Thoracic aorta (tissue), 2 donors: ENCODE measurements at regions not wholly inside any gene's neighbourhood (a gene's known extent, or its start where the extent isn't known, plus 50 kb on each side); places are given as distances from the start of the nearest gene placed in this dataset.

Experiments
- ATAC-seq: fragments of 150-250 bp; one replicate; pipeline ENCODE4 v1.8.0; 2017; ENCODE audit warnings: low read depth; ENCODE audit not compliant: insufficient number of reproducible peaks, low FRiP score
- DNase-seq: peaks from one replicate; pipeline ENCODE4 v3.0.0-alpha.2; 2020; ENCODE audit warnings: low spot score
- H3K27ac ChIP-seq, 2 donors: fragments of 200-600 bp; sonication (generic); 1 replicate in 1 of 2; 2 replicates in 1 of 2; pipeline ENCODE4 v1.5.1; 2016; ENCODE audit warnings: mild to moderate bottlenecking in 2 of 2, moderate library complexity in 2 of 2
- H3K27me3 ChIP-seq: fragments of 200-600 bp; sonication (generic); replicated peaks from 2 replicates; pipeline ENCODE4 v1.6.0; 2016; ENCODE audit warnings: mild to moderate bottlenecking; ENCODE audit not compliant: insufficient read depth
- H3K36me3 ChIP-seq: fragments of 200-600 bp; sonication (generic); one replicate; pipeline ENCODE4 v1.5.1; 2016
- H3K4me1 ChIP-seq, 2 donors: fragments of 200-600 bp; sonication (generic); 1 replicate in 1 of 2; 2 replicates in 1 of 2; pipeline versions ENCODE4 v1.5.1 to v1.6.0; 2016; ENCODE audit warnings: low read depth in 2 of 2, mild to moderate bottlenecking in 1 of 2; ENCODE audit not compliant: control insufficient read depth in 1 of 2
- H3K4me3 ChIP-seq: fragments of 200-600 bp; sonication (generic); 2 replicates; pipeline ENCODE4 v1.5.1; 2016; ENCODE audit warnings: mild to moderate bottlenecking
- H3K9me3 ChIP-seq: fragments of 200-600 bp; sonication (generic); 2 replicates; pipeline ENCODE4 v1.5.1; 2016
- TF ChIP-seq, protein P1 (sequence below): fragments of 200-600 bp; sonication (generic); IDR thresholded peaks from one replicate; pipeline ENCODE4 v1.5.1; 2019; ENCODE audit warnings: antibody characterized with exemption

DNA sequence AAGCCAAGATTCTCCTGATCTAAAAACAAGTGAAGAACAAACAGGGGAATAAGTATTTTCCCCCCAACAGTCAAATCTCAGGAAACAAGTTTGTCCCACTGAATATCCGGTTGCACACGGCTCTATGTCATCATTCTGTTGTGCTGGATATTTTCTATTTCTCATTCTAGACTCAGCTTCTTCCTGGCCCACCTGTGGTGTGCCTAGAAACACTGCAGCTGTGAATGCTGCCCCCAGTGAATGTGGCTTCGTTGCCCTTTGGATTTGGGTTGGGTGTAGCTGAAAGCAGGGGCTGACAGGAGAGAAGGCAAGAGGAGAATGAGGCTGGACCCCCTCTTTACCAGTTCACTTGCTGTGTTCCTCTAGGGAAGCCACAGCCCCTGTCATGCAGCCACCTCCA, 181.2 kb upstream of the PROK2 start:
- no peak overlapping the region for H3K27ac ChIP-seq
- no peaks in the 10 kb centered on the region for H3K27me3 ChIP-seq
- DNase-seq, result no peak

GRCh38 chr3:71964170-71964569, 179.2 kb upstream of the PROK2 start:
- TF ChIP-seq, protein P1, sequence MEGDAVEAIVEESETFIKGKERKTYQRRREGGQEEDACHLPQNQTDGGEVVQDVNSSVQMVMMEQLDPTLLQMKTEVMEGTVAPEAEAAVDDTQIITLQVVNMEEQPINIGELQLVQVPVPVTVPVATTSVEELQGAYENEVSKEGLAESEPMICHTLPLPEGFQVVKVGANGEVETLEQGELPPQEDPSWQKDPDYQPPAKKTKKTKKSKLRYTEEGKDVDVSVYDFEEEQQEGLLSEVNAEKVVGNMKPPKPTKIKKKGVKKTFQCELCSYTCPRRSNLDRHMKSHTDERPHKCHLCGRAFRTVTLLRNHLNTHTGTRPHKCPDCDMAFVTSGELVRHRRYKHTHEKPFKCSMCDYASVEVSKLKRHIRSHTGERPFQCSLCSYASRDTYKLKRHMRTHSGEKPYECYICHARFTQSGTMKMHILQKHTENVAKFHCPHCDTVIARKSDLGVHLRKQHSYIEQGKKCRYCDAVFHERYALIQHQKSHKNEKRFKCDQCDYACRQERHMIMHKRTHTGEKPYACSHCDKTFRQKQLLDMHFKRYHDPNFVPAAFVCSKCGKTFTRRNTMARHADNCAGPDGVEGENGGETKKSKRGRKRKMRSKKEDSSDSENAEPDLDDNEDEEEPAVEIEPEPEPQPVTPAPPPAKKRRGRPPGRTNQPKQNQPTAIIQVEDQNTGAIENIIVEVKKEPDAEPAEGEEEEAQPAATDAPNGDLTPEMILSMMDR, result no peak
- DNase-seq (no peak), ATAC-seq (no peak)
- no peak overlapping the region for H3K4me3 ChIP-seq
- no peaks in the 10 kb centered on the region for H3K36me3 ChIP-seq
- H3K27me3 ChIP-seq, result no peaks in the 10 kb centered on the region
- H3K4me1 ChIP-seq, result no peaks in the 10 kb centered on the region
- H3K27ac ChIP-seq, result no peak overlapping the region
- no peaks in the 10 kb centered on the region for H3K9me3 ChIP-seq

More for the DNA sequence above, 181.2 kb upstream of the PROK2 start:
- no peak for ATAC-seq
- Histone ChIP-seq H3K9me3 (no peaks in the 10 kb centered on the region), H3K4me1 (no peaks in the 10 kb centered on the region), H3K4me3 (no peak overlapping the region), H3K36me3 (no peaks in the 10 kb centered on the region)
- TF ChIP-seq, protein P1, result no peak

DNA sequence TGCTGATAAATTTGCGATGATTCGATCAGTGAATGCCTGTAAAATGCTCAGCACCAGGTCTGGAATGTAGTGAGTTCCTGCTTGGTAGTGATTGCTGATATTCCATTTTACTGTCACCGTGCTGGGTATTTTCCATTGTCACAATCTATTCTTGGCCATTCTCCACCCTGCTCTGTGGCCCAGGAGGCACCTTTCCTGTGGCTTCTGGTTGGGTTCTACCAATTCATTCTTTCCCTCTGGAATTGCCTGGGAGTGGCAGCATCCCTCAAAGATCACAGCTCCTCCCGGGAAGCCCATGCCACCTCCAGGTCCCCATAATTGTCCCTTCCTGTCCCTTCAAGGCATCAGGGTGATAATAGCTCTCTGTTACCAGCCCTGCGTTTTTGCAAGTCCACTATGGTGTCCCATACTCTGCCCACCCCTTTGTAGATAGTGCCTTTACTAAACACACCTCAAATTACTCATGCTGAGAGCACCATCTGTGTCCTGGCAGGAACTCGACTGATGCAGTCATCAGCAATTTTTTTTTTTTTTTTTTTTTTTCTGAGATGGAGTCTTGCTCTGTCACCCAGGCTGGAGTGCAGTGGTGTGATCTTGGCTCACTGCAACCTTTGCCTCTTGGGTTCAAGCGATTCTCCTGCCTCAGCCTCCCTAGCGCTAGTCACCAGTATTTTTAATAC, 177.8 kb upstream of the PROK2 start:
- TF ChIP-seq, protein P1, result no peak
- Histone ChIP-seq H3K4me1 (no peaks in the 10 kb centered on the region), H3K9me3 (no peaks in the 10 kb centered on the region), H3K27me3 (no peaks in the 10 kb centered on the region), H3K4me3 (no peak overlapping the region), H3K36me3 (no peaks in the 10 kb centered on the region), H3K27ac (no peak overlapping the region)
- no peak for ATAC-seq
- DNase-seq, result no peak

DNA sequence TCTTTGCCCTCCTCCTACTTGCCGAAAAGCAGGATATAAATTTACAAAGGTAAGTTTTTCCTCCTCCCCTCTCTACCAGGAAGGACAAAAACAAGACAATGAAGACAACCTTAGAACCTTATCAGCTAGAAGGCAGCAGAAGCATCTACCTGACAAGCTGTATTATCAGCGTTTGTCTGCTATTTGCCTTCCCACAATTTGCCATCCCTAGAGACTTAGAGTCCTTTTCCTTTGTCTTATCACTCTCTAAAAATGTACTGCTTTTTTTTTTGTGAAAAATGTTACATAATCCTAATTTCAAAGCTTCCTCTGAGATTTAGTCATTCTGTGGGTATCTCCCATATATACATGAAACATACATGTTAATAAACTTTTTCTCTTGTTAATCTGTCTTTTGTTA, 176.9 kb upstream of the PROK2 start:
- Histone ChIP-seq H3K4me3 (no peak overlapping the region), H3K9me3 (no peaks in the 10 kb centered on the region), H3K27ac (no peak overlapping the region), H3K4me1 (no peaks in the 10 kb centered on the region), H3K27me3 (no peaks in the 10 kb centered on the region), H3K36me3 (no peaks in the 10 kb centered on the region)
- TF ChIP-seq, protein P1, result no peak
- ATAC-seq (no peak), DNase-seq (no peak)

DNA sequence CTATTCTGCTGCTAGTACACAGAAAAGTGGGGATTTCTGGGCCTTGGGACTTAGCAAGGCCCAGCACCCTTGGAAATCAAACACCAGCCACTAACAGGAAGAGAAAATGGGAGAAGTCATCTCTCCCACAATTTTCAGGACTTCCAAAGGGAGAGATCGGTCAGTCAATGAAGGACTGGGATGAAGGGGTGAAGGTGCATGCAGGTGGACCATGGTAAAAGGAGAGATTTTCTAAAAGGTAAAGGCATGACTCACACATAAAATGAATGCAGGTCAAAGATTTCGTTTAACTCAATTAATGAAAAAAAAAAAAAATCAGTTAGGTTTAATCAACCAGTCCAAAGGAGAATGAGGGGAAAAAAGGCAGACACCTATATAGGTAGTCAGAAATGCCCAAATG, 176.4 kb upstream of the PROK2 start:
- ATAC-seq, result no peak
- no peaks in the 10 kb centered on the region for H3K27me3 ChIP-seq
- TF ChIP-seq, protein P1, result no peak
- no peaks in the 10 kb centered on the region for H3K4me1 ChIP-seq
- no peaks in the 10 kb centered on the region for H3K9me3 ChIP-seq
- no peaks in the 10 kb centered on the region for H3K36me3 ChIP-seq
- H3K27ac ChIP-seq, result no peak overlapping the region
- DNase-seq, result no peak
- no peak overlapping the region for H3K4me3 ChIP-seq
